Endothelial cell of umbilical vein (primary cell): ENCODE measurements at regions not wholly inside any gene's neighbourhood (a gene's known extent, or its start where the extent isn't known, plus 50 kb on each side); places are given as distances from the start of the nearest gene placed in this dataset.

Experiments
- MAX ChIP-seq: IDR thresholded peaks from 2 replicates; pipeline ENCODE4 v1.6.1; 2011; ENCODE audit not compliant: insufficient read depth, insufficient read length
- MYC ChIP-seq: IDR thresholded peaks from one replicate; pipeline ENCODE4 v1.6.1; 2011; ENCODE audit warnings: mild to moderate bottlenecking, low read depth, low read length

GRCh38 chr14:104505085-104506074, 74.2 kb upstream of the C14orf180 start:
- no peak for TF ChIP-seq MAX
- no peak for TF ChIP-seq MYC
